ENCODE measurements at regions not wholly inside any gene's neighbourhood (a gene's known extent, or its start where the extent isn't known, plus 50 kb on each side); places are given as distances from the start of the nearest gene placed in this dataset.

DNA sequence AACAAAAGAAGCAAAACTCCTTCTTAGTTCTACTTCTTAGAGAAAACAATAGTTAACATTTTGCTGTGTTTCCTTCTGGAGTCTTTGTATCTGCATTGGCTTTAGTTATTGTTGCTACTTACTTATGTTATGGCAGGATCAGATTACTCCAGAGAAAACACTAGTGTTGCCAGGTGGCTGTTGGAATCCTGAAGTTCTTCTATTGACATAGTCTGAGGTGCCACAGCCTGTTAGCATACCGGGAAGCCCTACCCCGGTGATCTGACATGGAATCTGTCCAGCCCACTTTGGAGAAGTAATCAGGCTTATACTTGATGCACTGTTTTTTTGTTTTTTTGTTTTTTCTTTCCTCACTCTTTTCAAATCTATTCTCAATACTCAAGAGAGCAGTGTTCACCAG lies 68.5 kb upstream of the CEP78 start:
- TF ChIP-seq, protein P1, sequence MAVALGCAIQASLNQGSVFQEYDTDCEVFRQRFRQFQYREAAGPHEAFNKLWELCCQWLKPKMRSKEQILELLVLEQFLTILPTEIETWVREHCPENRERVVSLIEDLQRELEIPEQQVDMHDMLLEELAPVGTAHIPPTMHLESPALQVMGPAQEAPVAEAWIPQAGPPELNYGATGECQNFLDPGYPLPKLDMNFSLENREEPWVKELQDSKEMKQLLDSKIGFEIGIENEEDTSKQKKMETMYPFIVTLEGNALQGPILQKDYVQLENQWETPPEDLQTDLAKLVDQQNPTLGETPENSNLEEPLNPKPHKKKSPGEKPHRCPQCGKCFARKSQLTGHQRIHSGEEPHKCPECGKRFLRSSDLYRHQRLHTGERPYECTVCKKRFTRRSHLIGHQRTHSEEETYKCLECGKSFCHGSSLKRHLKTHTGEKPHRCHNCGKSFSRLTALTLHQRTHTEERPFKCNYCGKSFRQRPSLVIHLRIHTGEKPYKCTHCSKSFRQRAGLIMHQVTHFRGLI (tag by site-specific recombination; IDR thresholded peaks at IDR 0.05), result no peak
- TF ChIP-seq ZNF501 (tag by site-specific recombination; IDR thresholded peaks at IDR 0.05), result no peak
- TF ChIP-seq ZNF76 (tag by site-specific recombination; IDR thresholded peaks at IDR 0.05; ENCODE audit: borderline replicate concordance, low read depth), result no peak
- no peak for TF ChIP-seq ZNF274 (IDR thresholded peaks at IDR 0.05; ENCODE audit: low read length)
- no peak for TF ChIP-seq ZNF274 (tag by site-specific recombination; IDR thresholded peaks at IDR 0.05; ENCODE audit: borderline replicate concordance)
- TF ChIP-seq CTCF (tag by site-specific recombination; IDR thresholded peaks at IDR 0.05), result no peak
- TF ChIP-seq ZNF776 (tag by site-specific recombination; IDR thresholded peaks at IDR 0.05; ENCODE audit: borderline replicate concordance), result no peak
- TF ChIP-seq ZNF510 (tag by site-specific recombination; IDR thresholded peaks at IDR 0.05; ENCODE audit: insufficient replicate concordance), result no peak
